ENCODE measurements at regions not wholly inside any gene's neighbourhood (a gene's known extent, or its start where the extent isn't known, plus 50 kb on each side); places are given as distances from the start of the nearest gene placed in this dataset.
"Not testable (repeated sequence)": the region's sequence is repeated elsewhere in the genome, so short reads cannot be mapped to it uniquely, and the experiment has no call there.

GRCh38 chr6:168929871-168930450 lies 323.7 kb downstream of the THBS2 start:
- peak in 1 of 2 experiments; percentile 73 for DNase-seq

GRCh38 chr6:168928012-168928411 lies 325.6 kb downstream of the THBS2 start:
- no peak for DNase-seq

- DNase-seq, result no peak
Measured at GRCh38 chr6:168927026-168927425, 326.6 kb downstream of the THBS2 start.

- DNase-seq, result no peak
Measured at GRCh38 chr6:168926306-168926705, 327.3 kb downstream of the THBS2 start.

- DNase-seq, result no peak
Measured at GRCh38 chr6:168925671-168926070, 328.0 kb downstream of the THBS2 start.

- DNase-seq, result no peak
Measured at GRCh38 chr6:168923171-168923570, 330.5 kb downstream of the THBS2 start.

GRCh38 chr6:168922436-168922835 lies 331.2 kb downstream of the THBS2 start:
- DNase-seq, result no peak

GRCh38 chr6:168920289-168920688 lies 333.4 kb downstream of the THBS2 start:
- DNase-seq, result no peak

GRCh38 chr6:168919470-168920179 lies 334.0 kb downstream of the THBS2 start:
- no peak for DNase-seq

GRCh38 chr6:168916576-168917211 lies 337.0 kb downstream of the THBS2 start:
- no peak for DNase-seq

GRCh38 chr6:168915855-168916254 lies 337.8 kb downstream of the THBS2 start:
- no peak for DNase-seq

GRCh38 chr6:168915242-168915641 lies 338.4 kb downstream of the THBS2 start:
- no peak for DNase-seq

- DNase-seq, result no peak
Measured at GRCh38 chr6:168913866-168914469, 339.7 kb downstream of the THBS2 start.

GRCh38 chr6:168913231-168913865 lies 340.3 kb downstream of the THBS2 start:
- not testable (repeated sequence) for DNase-seq

GRCh38 chr6:168909288-168909687 lies 344.4 kb downstream of the THBS2 start:
- DNase-seq, result no peak

- no peak for DNase-seq
Measured at GRCh38 chr6:168908887-168909286, 344.8 kb downstream of the THBS2 start.

- no peak for DNase-seq
Measured at GRCh38 chr6:168908166-168908565, 345.5 kb downstream of the THBS2 start.

GRCh38 chr6:168906391-168906790 lies 347.3 kb downstream of the THBS2 start:
- DNase-seq, result no peak

GRCh38 chr6:168905451-168906090 lies 348.1 kb downstream of the THBS2 start:
- DNase-seq, result no peak

GRCh38 chr6:168903613-168904345 lies 349.9 kb downstream of the THBS2 start:
- no peak for DNase-seq

GRCh38 chr6:168902075-168902474 lies 351.6 kb downstream of the THBS2 start:
- DNase-seq, result no peak

- no peak for DNase-seq
Measured at GRCh38 chr6:168901076-168901475, 352.6 kb downstream of the THBS2 start.

All from NCI-H524 (cell line).